CD4-positive, alpha-beta T cell treated with Interleukin-2 at 100 ng/mL for 4 hours (primary cell): ENCODE measurements at regions not wholly inside any gene's neighbourhood (a gene's known extent, or its start where the extent isn't known, plus 50 kb on each side); places are given as distances from the start of the nearest gene placed in this dataset.

Experiments
- DNase-seq: peaks from one replicate; pipeline ENCODE4 v3.0.0-alpha.2; 2020; ENCODE audit warnings: low spot score

DNA sequence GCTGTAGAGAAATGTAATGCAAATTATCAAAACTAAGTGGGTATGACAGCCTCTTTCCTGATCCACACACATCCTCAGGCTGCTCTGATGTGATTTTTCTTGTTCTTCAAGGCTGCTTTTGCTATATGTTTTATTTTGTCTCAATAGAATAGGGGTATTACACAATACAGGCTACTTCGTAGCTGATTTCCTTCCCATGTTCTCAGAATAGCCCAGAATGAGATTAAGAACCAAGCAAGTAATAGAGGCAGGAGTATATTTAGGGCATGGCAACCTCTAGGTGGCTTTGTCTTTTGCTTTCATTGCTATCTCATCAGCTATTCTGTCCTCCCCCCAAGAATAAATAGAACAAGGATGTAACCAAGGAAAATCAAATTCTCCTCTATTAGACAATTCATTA, 241.8 kb downstream of the ALDH8A1 start:
- no peak for DNase-seq

DNA sequence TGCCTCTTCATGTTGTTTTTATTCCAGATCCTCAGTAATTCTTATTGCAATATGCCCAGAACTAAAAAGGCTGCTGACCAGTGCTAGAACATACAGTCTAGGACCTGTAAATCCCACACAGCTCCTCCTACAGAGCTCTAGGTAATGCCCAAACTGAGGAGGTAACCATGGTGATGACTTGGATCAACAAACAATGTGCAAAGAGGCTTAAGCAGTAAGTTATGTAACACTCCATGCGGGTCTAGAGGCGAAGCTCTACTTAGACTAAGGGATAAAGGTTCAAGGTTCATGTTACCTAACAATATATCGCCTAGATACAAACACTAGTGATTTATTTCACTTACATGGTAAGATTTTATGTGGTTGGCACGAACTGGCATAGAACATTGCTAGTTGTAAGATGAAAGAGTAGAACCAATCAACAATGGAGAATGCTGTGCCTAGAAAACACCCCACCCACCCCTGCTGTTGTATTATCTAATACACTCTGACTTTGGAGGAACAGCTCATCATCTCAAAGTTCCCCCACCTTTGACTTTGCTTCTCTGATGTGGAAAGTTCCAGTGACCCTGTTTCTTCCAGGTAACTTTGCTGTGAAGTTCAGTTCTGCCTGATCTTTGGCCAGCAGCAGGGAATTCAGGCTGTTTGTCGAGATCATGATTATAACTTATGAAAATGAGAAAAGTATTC, 242.4 kb downstream of the ALDH8A1 start:
- DNase-seq, result no peak

DNA sequence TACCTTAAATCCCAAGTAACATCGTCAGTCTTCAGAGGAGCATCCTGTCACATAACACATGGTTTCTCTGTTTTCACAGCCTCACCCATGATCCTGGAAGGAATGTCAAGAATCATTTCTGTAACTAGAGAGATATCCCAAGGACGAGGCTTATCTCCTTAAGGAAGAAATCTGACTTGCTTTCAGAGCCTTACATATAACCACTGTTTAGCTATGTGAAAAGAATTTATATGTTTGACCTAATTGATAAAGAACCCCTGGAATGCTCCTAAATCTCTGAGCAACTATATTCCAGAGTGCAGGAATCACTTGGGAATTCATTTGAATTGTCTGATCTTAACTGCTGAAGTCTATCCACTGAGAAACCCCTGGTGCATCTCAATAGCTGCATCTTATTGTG, 243.1 kb downstream of the ALDH8A1 start:
- no peak for DNase-seq

DNA sequence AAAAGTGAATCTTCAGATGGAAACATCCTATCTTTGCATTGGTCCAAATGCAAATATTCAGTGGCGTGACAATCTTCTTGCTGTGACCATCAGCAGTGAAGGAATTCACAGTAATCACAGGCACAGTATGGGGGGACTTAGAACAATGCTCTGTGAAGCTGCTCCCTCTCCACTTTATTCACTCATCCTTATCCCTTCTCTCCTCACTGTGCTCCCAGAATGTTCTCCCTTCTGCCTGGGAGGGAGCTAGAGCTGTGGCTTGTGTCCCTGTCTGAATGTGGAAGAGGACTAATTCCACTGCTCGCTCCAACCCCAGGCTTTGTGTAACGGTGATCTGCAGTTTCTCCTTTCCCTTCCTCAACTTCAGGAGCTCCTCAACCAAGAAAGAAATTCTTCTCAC, 243.7 kb downstream of the ALDH8A1 start:
- DNase-seq, result no peak

DNA sequence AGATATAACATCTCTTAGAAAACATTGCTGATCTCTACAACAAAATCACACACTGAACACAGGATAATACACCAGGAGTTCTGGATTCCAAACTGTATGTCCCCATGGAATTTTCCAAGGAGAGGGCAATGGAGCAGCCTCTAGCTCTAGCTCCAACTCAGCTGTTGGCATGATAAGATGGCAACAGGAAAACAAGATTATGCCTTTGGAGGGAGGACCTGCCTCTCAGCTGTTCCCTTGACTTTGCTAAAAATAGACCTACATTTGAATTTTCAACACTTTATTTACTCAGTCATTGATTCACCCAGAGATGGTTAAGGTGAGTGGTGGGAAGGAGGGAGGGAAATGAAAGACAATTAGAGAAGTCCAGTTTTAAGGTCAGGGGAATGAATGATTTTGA, 246.7 kb downstream of the ALDH8A1 start:
- DNase-seq, result no peak

DNA sequence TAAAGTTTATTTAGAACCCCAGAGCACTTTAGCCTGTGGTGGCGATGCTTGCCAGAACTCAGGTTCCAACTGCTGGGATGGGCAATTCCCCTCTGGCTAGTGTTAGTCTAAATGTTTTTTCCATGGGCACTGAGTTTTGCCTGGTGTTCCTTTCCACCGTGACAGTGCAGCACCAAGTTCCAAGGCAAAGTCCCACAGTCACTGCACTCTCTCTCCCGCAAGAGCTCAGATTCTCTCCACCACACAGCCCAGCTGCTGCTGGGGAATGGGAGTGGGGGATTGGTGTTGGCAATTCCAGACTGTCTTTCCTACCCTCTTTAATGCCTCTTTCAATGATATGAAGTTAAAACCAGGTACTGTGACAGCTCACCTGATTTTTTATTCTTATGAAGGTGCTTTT, 247.6 kb downstream of the ALDH8A1 start:
- DNase-seq, result no peak

DNA sequence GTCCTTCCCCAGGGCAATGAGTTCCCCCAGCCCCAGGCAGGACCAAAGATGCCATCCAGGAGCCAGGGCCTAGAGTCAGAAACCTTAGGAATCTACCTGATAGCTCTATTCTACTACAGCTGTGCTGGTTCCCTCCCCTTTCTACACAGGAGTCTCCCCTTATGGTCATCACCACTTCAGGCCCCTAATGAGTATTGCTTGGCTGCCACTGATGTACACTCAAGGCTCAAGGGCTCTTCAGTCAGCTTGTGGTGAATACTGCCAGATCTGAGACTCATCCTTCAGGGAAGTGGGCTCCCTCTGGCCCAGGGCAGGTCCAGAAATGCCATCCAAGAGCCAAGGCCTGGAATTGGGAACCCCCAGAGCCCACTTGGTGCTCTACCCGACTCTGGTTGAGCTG, 248.6 kb downstream of the ALDH8A1 start:
- no peak for DNase-seq

DNA sequence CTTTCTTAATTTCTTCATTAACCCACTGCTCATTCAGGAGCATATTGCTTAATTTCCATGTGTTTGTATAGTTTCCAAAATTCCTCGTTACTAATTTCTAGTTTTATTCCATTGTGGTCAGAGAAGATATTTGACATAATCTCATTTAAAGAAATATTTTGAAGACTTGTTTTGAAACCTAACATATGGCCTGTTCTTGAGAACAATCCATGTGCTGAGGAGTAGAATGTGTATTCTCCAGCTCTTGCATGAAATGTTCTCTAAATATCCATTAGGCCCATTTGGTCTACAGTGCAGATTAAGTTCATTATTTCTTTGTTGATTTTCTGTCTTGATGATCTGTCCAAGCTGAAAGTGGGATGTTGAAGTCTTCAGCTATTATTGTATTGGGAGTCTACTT, 251.7 kb downstream of the ALDH8A1 start:
- DNase-seq, result no peak

DNA sequence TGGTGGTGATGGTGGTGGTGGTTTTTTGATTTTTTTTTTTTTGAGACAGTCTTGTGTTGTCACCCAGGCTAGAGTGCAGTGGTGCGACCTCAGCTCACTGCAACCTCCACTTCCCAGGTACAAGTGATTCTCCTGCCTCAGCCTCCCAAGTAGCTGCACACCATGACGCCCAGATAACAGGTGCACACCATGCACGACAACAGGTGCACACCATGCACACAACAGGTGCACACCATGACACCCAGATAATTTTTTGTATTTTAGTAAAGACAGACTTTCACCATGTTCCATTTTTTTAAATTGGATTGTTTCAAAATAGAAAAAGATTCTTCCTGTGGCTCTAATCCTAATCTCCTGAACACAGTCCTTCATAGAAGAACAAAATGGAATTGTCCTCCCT, 257.9 kb downstream of the ALDH8A1 start:
- no peak for DNase-seq

DNA sequence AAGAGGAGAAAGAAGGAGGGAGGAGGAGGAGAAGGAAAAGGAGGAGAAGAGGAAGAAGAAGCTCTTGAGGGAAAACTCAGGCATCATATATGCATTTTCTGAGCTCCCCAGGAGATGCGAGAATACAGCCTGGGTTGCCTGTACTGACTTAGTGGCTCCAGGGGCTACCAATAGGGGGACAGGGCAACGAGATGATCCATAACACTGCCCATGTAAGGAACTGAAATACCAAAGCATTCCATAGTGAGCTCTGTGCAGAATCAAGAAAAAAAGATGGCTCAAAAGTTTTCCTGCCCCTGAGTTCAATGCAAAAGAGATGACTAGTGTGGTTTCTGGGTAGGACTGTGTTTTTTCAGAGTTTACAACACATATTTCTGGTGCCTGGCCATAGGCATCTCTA, 258.7 kb downstream of the ALDH8A1 start:
- DNase-seq, result no peak

DNA sequence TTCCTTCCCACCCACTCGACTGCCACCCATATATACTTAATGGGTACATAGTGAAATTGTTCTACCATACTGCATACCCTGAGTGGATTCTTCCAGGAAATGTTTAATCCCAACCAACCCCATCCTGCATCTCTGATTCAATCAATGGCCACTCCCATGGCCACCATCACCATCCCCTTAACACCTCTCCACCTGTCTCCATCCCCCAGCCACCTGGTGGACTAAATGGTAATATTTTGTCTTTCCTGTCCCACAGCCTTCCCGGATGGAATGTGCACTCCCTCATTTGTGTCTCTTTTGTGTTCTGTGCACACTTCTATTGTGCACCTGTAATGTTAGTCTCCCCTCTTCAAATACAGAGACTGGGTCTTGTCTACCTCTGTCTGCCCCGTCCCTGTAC, 259.9 kb downstream of the ALDH8A1 start:
- no peak for DNase-seq

DNA sequence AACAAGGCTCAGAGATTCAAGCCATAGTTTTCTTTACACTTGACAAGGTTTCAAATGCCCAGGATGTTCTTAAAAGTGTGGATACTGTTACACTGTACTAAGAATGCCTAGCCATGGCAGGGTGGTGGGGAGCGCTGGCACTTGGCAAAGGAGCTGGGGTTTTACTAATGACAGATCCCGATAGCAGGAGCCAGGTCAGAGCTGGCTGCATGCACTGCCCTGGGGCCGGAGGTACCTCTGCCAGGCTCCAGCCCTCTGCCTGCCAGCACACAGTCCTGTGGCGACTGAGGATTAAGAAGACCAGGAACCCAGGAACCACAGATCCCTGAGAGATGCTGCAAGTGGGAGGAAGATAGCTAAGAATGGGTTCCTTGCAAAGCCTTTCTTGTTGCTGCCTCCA, 260.3 kb downstream of the ALDH8A1 start:
- no peak for DNase-seq

DNA sequence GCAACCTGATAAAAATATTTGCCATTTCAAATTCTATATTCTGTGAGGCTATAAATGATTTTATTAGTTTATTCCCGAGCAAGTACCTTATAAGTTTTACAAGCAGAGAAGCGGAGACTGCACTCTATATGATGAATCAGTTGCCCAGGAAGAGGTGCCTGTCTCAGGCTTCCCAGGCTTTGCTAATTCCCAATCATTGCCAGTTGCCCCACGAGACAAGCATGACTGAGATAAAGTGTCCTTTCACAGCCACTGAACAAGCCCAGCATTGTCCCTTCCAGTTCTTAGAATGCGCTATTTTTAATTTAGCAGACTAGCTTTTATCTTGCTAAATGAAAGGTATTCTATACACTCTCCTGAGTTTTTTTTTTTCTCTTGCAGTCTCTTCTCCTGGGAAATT, 260.7 kb downstream of the ALDH8A1 start:
- no peak for DNase-seq

DNA sequence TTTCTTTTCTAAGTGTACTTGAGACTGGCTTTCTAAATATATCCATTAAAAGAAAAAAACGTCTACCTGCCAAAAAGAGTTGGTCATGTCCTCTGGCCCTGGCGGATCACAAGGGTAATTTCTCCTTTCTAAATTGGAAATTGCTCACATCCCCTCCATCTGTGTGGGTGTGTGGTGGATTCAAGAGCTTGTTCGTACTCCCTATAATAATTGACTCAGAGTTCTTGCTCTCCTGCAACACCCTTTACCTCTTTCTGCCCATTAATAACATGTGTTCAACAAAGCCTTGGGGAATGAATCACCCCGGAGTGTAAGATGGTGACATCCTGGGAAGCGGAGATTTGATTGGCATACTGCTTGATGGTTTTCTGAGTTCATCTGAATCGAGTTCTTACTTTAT, 263.8 kb downstream of the ALDH8A1 start:
- no peak for DNase-seq

DNA sequence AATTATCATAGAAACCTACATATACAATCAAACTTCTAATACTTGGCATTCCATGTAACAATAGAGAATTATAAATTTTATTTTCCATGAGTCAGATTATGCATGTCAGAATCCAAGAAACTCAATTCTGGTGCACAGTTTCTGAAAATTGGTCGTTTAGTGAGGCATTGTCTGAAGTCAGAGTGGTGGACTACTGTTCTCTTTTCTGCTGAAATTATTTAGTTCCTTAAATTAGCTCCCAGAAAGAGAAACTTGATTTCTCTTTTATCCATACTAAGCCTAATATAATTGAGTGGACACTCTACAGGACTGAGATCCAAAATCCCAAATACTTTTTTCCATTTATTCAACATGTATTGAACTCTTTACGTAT, 265.5 kb downstream of the ALDH8A1 start:
- no peak for DNase-seq

DNA sequence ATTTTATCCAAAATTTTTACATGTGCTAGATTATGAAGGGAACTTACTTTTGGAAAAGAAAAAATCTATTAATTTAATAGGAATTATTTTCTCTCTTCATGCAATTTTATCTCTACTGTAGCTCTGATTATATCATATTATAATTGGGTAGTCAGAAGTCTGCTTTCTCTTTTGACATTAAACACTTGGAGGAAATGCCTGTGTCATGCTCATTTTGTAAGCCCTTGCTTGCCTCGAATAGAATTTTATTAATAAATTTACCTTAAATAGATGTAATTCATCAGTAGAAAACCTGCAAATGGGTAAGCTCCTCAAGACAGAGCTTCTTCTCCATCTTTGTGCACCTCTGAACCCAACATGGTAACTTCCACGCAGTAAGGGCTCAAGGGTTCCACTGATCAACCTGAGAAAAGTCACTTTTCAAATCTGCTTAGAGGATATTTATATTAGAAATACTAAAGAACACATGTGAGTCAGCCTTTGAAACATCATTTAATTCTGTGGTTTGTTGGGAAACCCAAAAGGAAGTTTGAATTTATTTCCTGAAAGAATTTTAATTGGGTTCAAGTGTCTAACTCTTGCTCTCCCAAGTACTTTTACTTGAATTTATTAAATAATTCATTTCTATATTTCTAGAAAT, 266.0 kb downstream of the ALDH8A1 start:
- DNase-seq, result no peak

DNA sequence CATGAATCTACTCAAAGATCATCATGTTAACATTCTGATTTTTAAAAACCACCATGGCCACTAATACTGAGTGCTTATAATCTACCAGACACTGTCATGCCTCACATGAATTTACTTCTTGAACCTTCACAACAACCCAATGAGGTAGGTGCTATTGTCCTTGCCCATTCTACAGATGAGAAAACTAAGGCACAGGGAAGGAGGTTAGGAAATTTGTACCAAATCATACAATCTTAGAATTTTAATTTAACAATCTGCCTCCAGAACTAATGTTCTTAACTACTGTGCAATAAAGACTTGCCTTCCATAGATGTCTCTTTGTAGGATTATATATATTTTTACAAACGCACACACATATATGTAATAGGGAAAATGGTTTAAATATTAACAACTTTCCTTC, 269.5 kb downstream of the ALDH8A1 start:
- DNase-seq, result no peak

DNA sequence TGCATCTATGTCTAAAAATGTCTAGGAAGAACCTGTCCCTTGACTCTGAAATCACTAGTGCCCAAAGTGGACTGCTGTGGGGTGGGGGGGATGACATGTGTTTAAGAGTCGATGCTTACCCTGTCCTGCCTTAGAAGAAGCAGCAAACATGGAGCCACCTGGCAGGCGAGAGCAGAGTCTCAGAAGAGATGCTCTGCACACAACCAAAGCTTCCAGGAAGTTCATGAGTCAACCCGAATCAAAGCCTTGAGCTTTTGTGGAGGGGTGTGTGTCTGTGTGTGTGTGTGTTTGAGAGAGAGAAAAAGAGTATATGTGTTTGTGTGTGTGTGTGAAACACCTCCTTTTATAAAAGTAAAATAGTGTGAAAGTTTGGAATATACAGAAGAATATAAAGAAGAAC, 269.9 kb downstream of the ALDH8A1 start:
- DNase-seq, result no peak

DNA sequence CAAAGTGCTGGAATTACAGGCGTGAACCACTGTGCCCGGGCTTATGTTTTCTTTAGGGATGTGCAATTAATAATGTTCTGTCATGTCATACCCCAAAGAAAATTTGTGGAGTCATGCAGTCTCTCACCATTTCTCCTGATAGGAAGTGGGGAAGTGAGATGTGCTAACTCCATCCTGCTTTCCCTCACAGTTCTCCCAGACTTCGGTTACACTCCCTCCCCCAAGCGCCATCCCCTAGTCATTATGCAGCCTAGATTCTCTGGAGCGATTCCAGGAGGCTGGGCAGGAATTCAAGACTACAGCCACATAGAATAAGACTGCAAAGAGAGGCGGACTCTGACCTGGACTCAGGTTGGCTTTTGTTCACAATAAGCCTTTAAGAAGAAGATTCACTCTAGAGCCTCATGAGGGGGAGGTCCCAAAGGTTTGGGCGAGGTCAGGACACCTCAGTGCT, 271.4 kb downstream of the ALDH8A1 start:
- DNase-seq, result no peak

DNA sequence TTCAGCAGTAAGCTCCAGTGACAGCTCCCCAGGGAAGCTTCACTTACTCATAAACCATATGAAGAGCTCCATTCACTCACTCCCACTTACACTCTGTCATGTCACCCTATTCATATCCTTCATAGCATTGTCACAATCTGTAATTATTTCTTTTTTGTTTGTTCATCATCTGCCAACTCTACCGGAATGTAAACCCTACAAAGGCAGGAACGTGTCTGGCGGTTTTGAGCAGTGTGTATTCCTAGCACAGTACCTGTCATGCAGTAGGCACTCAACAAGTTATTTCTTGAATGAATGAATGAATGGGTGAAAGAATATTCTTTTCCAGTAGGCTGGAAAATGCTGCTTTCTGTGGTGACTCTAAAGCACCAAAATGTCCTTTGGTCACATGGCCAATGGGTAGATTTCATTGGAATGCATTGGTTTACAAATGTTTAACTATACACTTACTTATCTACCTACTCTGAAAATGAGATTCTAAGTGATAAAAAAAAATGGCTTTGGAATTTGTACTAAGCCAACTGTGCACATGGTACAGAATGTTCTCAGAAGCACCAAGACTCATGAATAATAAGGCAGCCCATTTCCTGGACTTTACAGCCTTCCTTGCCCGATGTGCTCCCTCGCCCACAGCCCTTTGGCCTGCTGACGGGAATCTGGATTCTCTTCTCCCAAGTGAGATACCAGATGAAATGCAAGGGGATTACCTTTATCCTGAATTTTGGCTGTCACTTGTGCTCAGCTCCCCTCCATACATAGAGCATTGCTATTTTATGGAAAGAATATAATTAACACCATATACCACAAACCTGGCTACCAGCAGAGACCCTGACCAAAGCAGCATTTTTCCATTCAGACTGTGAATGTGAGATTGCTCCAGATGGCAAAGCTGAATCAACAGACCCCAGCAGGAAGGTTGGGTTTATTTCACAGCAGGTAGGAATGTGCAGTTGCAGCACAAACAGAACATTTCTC, 273.3 kb downstream of the ALDH8A1 start:
- no peak for DNase-seq

DNA sequence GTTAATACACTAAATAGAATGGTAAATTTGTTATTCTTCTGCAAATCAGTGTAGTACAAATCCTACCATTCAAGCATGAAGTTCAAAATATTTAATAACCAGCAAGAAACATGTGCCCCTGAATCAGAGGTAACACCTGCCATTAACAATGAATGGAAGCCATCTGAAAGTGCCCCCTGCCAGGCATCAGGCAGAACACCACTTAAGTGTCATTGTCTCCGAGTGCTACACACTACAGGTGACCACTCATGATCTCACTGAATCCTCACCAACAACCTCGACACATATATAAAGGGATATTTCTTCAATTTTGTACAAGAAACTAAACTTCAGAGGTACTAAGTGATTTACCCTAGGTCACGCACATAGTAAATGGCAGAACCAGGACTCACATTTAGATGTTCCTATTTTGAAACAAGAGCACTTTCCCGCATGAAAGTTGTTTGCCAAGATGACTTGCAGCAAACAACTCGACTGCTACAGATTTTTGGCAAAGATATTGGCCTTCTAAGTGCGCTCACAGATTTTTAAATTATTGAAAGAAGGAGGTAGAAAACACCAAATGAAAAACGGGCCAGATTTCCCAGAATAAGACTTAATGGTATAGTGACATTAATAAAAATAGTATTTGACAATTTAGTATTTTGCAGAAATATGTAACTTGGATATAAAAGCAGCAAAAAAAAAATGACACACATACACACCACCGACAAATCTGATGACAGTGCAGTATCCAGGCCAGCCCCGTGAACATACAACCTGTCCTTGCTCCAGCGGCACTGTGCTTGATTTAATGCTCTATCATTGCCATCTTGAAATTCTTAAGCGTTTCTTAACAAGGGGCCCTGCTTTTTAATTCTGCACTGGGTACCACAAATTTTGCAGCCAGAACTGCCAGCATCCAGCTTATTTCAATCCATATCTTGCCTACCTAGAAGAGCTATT, 274.5 kb downstream of the ALDH8A1 start:
- DNase-seq, result no peak

DNA sequence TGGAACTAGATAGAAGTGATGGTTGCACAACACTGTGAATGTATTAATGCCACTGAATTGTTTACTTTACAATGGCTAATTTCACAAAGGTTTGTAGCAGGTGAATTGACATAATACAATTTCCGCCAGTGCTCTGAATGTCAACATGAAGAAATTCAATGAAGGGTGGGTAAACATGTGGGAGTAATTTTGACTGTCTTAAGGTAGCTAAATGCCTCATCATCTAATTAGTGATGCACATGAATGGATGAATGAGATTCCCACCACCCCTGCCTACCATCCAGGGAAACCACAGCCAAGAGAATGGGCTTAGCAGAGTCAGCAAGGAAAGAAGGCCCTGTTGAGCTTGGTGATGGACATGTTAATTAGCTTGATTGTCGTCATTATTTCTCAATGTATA, 275.3 kb downstream of the ALDH8A1 start:
- no peak for DNase-seq
